Esophagus mucosa (tissue), 1 donor: ENCODE measurements at regions not wholly inside any gene's neighbourhood (a gene's known extent, or its start where the extent isn't known, plus 50 kb on each side); places are given as distances from the start of the nearest gene placed in this dataset.
"Not testable (repeated sequence)": the region's sequence is repeated elsewhere in the genome, so short reads cannot be mapped to it uniquely, and the experiment has no call there.

ENCODE experiments used
- ATAC-seq: fragments of 200-7000 bp; cut with Tn5 transposase; one replicate; pipeline ENCODE4 v1.9.1; 2020
- donor health status: DM: yes; HTN: yes; CAD: no.

GRCh38 chr1:217136895-217137205 lies 413.6 kb upstream of the ESRRG start:
- ATAC-seq = no peak

- no peak for ATAC-seq
Observed at GRCh38 chr1:217135987-217136894, 413.0 kb upstream of the ESRRG start.

GRCh38 chr1:217135569-217135915 lies 412.3 kb upstream of the ESRRG start:
- ATAC-seq = no peak

- no peak for ATAC-seq
Observed at GRCh38 chr1:217134857-217135568, 411.8 kb upstream of the ESRRG start.

GRCh38 chr1:217133958-217134856 lies 411.0 kb upstream of the ESRRG start:
- ATAC-seq = no peak

- ATAC-seq = no peak
Observed at GRCh38 chr1:217133092-217133491, 409.9 kb upstream of the ESRRG start.

GRCh38 chr1:217123340-217123739 lies 400.1 kb upstream of the ESRRG start:
- not testable (repeated sequence) for ATAC-seq

- no peak for ATAC-seq
Observed at GRCh38 chr1:217117973-217118465, 394.8 kb upstream of the ESRRG start.

GRCh38 chr1:217115404-217116380 lies 392.5 kb upstream of the ESRRG start:
- no peak for ATAC-seq

- no peak for ATAC-seq
Observed at GRCh38 chr1:217109928-217110327, 386.7 kb upstream of the ESRRG start.

- ATAC-seq = no peak
Observed at GRCh38 chr1:217106231-217106901, 383.1 kb upstream of the ESRRG start.

- ATAC-seq = no peak
Observed at GRCh38 chr1:217105437-217105836, 382.2 kb upstream of the ESRRG start.

- ATAC-seq = no peak
Observed at GRCh38 chr1:217097819-217098218, 374.6 kb upstream of the ESRRG start.

- ATAC-seq = no peak
Observed at GRCh38 chr1:217096200-217096599, 373.0 kb upstream of the ESRRG start.

- ATAC-seq = no peak
Observed at GRCh38 chr1:217095050-217095622, 371.9 kb upstream of the ESRRG start.

- no peak for ATAC-seq
Observed at GRCh38 chr1:217091561-217091960, 368.3 kb upstream of the ESRRG start.

GRCh38 chr1:217090060-217090911 lies 367.1 kb upstream of the ESRRG start:
- ATAC-seq = no peak

GRCh38 chr1:217089361-217090014 lies 366.3 kb upstream of the ESRRG start:
- peak; percentile 62 for ATAC-seq
